GM12872 (cell line): ENCODE measurements at regions not wholly inside any gene's neighbourhood (a gene's known extent, or its start where the extent isn't known, plus 50 kb on each side); places are given as distances from the start of the nearest gene placed in this dataset.
A peak's percentile ranks its signal among the peaks of the same experiment; 100 is the strongest.

ENCODE experiments used
- CTCF ChIP-seq: IDR thresholded peaks from 3 replicates; pipeline ENCODE4 v1.5.1; 2011; ENCODE audit warnings: low read depth, mild to moderate bottlenecking, low read length, moderate library complexity; ENCODE audit not compliant: insufficient read depth

GRCh38 chr9:23120630-23121029 lies 674.0 kb downstream of the DMRTA1 start:
- TF ChIP-seq CTCF, result no peak

GRCh38 chr9:23123048-23123632 lies 676.5 kb downstream of the DMRTA1 start:
- peak; percentile 47; the same call in 2 of the 3 replicates for TF ChIP-seq CTCF

- TF ChIP-seq CTCF, result no peak
Observed at GRCh38 chr9:23145467-23145866, 680.6 kb downstream of the ELAVL2 start.

GRCh38 chr9:23153058-23153457 lies 673.0 kb downstream of the ELAVL2 start:
- peak; percentile 40; the same call in 2 of the 3 replicates for TF ChIP-seq CTCF

DNA sequence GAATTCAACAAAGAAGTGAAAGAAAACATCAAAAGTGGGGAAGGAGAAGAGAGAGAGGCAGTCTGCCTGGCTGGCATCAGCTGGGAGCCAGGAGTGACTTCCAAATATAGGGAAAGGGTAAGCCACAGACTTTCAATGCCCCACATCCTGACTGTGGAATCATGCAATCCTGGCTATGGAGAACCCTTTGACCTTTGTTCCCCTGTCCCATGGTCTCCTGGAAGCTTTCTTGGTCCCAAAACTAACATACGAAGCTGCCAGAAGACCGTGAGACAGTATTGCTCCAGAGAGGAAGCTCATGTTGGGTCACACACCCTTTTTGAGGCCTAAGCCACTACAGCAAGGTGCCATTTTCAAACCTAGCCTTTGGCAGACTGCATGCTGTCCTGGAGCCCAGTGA lies 665.5 kb downstream of the ELAVL2 start:
- no peak for TF ChIP-seq CTCF

DNA sequence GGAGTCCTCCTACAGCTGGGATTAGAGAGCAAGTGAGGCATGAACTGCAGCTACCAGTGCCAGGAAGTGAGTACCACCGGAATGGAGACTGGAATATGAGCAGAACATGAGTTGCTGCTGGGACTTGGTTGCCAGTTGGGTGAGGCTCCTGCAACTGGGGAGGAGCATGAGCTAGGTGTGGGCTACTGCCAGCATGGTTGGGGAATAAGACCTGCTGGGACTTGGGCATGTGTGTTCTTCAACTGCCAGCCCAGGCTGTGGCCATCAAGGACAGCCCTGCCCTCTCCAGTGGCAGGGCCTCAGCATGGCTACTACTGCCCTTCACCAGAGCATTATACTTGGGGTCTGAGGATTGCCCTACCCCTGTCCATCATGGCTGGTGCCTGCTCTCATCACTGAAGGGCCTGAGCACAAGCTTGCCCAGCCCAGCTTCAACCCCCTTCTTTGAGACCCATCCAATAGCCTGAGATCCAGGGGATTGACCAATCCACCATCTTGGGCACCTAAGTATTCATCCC lies 665.0 kb downstream of the ELAVL2 start:
- no peak for TF ChIP-seq CTCF

- no peak for TF ChIP-seq CTCF
Observed at GRCh38 chr9:23162789-23163188, 663.3 kb downstream of the ELAVL2 start.
